CD4-positive, alpha-beta T cell (primary cell): ENCODE measurements at regions not wholly inside any gene's neighbourhood (a gene's known extent, or its start where the extent isn't known, plus 50 kb on each side); places are given as distances from the start of the nearest gene placed in this dataset.

ENCODE experiments used
- ATAC-seq: fragments of 200-7000 bp; cut with Tn5 transposase; one replicate; pipeline ENCODE4 v1.10.0; 2022; ENCODE audit warnings: mild to moderate bottlenecking; ENCODE audit not compliant: poor library complexity
- CTCF ChIA-PET: fragments of 350-600 bp; sonication (Branson Sonifier 250); formaldehyde crosslinking; loops from one replicate; lab custom pipeline; 2021; ENCODE audit warnings: antibody characterized with exemption, inconsistent platforms; lab: Charles Lee
- POLR2A ChIA-PET: fragments of 350-600 bp; sonication (Branson Sonifier 250); formaldehyde crosslinking; loops from one replicate; lab custom pipeline; 2021; ENCODE audit warnings: antibody characterized with exemption, inconsistent platforms; lab: Charles Lee
- DNase-seq, 14 experiments: peaks; one replicate each; pipeline ENCODE4 v3.0.0-alpha.2; 2013 to 2020; ENCODE audit warnings: mixed read lengths in 2 of 14
- H3K27ac ChIP-seq, 2 donors: one replicate each; pipeline versions ENCODE4 v1.5.1 to v1.7.0; 2013; ENCODE audit warnings: low read length in 2 of 2, low read depth in 1 of 2, mild to moderate bottlenecking in 1 of 2
- H3K27me3 ChIP-seq, 2 experiments: 1 replicate in 1 of 2; 2 replicates in 1 of 2; pipeline versions ENCODE4 v1.6.1 to v1.7.0; 2013; ENCODE audit warnings: low read length in 2 of 2, control low read depth in 1 of 2, mild to moderate bottlenecking in 1 of 2, moderate library complexity in 1 of 2; ENCODE audit not compliant: insufficient read depth in 2 of 2, control insufficient read depth in 1 of 2
- H3K36me3 ChIP-seq: one replicate; pipeline ENCODE4 v1.6.1; 2013; ENCODE audit warnings: low read length, control low read depth; ENCODE audit not compliant: insufficient read depth
- H3K4me1 ChIP-seq: one replicate; pipeline ENCODE4 v1.6.1; 2013; ENCODE audit warnings: low read length, control low read depth; ENCODE audit not compliant: insufficient read depth
- H3K4me3 ChIP-seq: one replicate; pipeline ENCODE4 v1.5.1; 2013; ENCODE audit warnings: mild to moderate bottlenecking, low read length, moderate library complexity
- H3K9me3 ChIP-seq, 2 experiments: 1 replicate in 1 of 2; 2 replicates in 1 of 2; pipeline versions ENCODE4 v1.6.1 to v1.7.0; 2013; ENCODE audit warnings: low read length in 2 of 2, mild to moderate bottlenecking in 2 of 2, control low read depth in 1 of 2, moderate library complexity in 1 of 2; ENCODE audit not compliant: control insufficient read depth in 1 of 2, insufficient read depth in 1 of 2
- H3K27ac Mint-ChIP-seq: one replicate; pipeline ENCODE4 v1.8.0; 2020; ENCODE audit warnings: mixed read lengths
- H3K27me3 Mint-ChIP-seq: one replicate; pipeline ENCODE4 v1.8.0; 2021; ENCODE audit warnings: mixed read lengths
- H3K36me3 Mint-ChIP-seq: one replicate; pipeline ENCODE4 v1.8.0; 2021; ENCODE audit warnings: low read depth, mixed read lengths
- H3K4me1 Mint-ChIP-seq: one replicate; pipeline ENCODE4 v1.8.0; 2021; ENCODE audit warnings: low read depth, mixed read lengths
- H3K4me3 Mint-ChIP-seq: one replicate; pipeline ENCODE4 v1.8.0; 2020; ENCODE audit warnings: mild to moderate bottlenecking, mixed read lengths
- H3K9me3 Mint-ChIP-seq: one replicate; pipeline ENCODE4 v1.8.0; 2020; ENCODE audit warnings: mixed read lengths
- CTCF ChIP-seq: fragments of 200-600 bp; IDR thresholded peaks from one replicate; pipeline ENCODE4 v1.8.0; 2022; ENCODE audit warnings: antibody characterized with exemption, mild to moderate bottlenecking
- intact Hi-C, 2 experiments: fragments of 100-400 bp; cut with DNase I in 1 of 2; cut with micrococcal nuclease in 1 of 2; formaldehyde crosslinking; loops; one replicate each; pipeline versions ENCODE4 v1.15.1 to v1.9.0; 2023 to 2025; cut with DNase I, micrococcal nuclease

- intact Hi-C loops, result no loop called here
- no peaks in the 10 kb centered on the region for H3K36me3 Mint-ChIP-seq
- H3K4me3 ChIP-seq, result no peak overlapping the region
- no peaks in the 10 kb centered on the region for H3K27me3 Mint-ChIP-seq
- DNase-seq, result no peak
- TF ChIP-seq CTCF, result no peak
- ChIA-PET CTCF (no interaction called here), POLR2A (no interaction called here)
- H3K4me3 Mint-ChIP-seq, result no peak overlapping the region
- no peaks in the 10 kb centered on the region for H3K4me1 ChIP-seq
- H3K36me3 ChIP-seq, result no peaks in the 10 kb centered on the region
- H3K9me3 Mint-ChIP-seq, result no peaks in the 10 kb centered on the region
- H3K9me3 ChIP-seq, result peaks cover 0 to 5% of the 10 kb centered on the region in 2 experiments
- no peak overlapping the region for H3K27ac Mint-ChIP-seq
- no peaks in the 10 kb centered on the region for H3K4me1 Mint-ChIP-seq
- no peak overlapping the region for H3K27ac ChIP-seq
- no peak for ATAC-seq
- peaks cover 0 to 2% of the 10 kb centered on the region in 2 experiments for H3K27me3 ChIP-seq
These were observed 199.7 kb downstream of the TBXT start for GRCh38 chr6:165967810-165968407.

- Mint-ChIP-seq H3K9me3 (no peaks in the 10 kb centered on the region), H3K27me3 (no peaks in the 10 kb centered on the region), H3K27ac (no peak overlapping the region), H3K4me1 (no peaks in the 10 kb centered on the region), H3K4me3 (no peak overlapping the region), H3K36me3 (no peaks in the 10 kb centered on the region)
- no peak for TF ChIP-seq CTCF
- CTCF ChIA-PET, result no interaction called here
- Histone ChIP-seq H3K9me3 (peaks cover 0 to 5% of the 10 kb centered on the region in 2 experiments), H3K36me3 (no peaks in the 10 kb centered on the region), H3K27me3 (peaks cover 0 to 2% of the 10 kb centered on the region in 2 experiments), H3K4me3 (no peak overlapping the region), H3K27ac (no peak overlapping the region), H3K4me1 (no peaks in the 10 kb centered on the region)
- intact Hi-C loops, result no loop called here
- POLR2A ChIA-PET, result no interaction called here
- DNase-seq (no peak), ATAC-seq (no peak)
These were observed 203.9 kb downstream of the TBXT start for GRCh38 chr6:165963750-165964149.

- CTCF ChIA-PET, result no interaction called here
- H3K9me3 Mint-ChIP-seq, result no peaks in the 10 kb centered on the region
- H3K27ac Mint-ChIP-seq, result no peak overlapping the region
- no peaks in the 10 kb centered on the region for H3K4me1 Mint-ChIP-seq
- H3K4me1 ChIP-seq, result no peaks in the 10 kb centered on the region
- H3K36me3 Mint-ChIP-seq, result no peaks in the 10 kb centered on the region
- no peak for DNase-seq
- no peak overlapping the region for H3K4me3 ChIP-seq
- H3K4me3 Mint-ChIP-seq, result no peak overlapping the region
- H3K27me3 Mint-ChIP-seq, result no peaks in the 10 kb centered on the region
- intact Hi-C loops, result no loop called here
- H3K27me3 ChIP-seq, result peaks cover 0 to 2% of the 10 kb centered on the region in 2 experiments
- H3K27ac ChIP-seq, result no peak overlapping the region
- POLR2A ChIA-PET, result no interaction called here
- ATAC-seq, result no peak
- no peak for TF ChIP-seq CTCF
- peaks cover 0 to 5% of the 10 kb centered on the region in 2 experiments for H3K9me3 ChIP-seq
- no peaks in the 10 kb centered on the region for H3K36me3 ChIP-seq
These were observed 205.3 kb downstream of the TBXT start for GRCh38 chr6:165962366-165962765.
